CD4-positive, alpha-beta T cell treated with Interleukin-4 for 4 hours (primary cell): ENCODE measurements at regions not wholly inside any gene's neighbourhood (a gene's known extent, or its start where the extent isn't known, plus 50 kb on each side); places are given as distances from the start of the nearest gene placed in this dataset.

ENCODE experiments used
- DNase-seq: peaks from one replicate; pipeline ENCODE4 v3.0.0-alpha.2; 2020

GRCh38 chr4:145346081-145346480 is 135.6 kb upstream of the SMAD1 start:
- DNase-seq = no peak

GRCh38 chr4:145345401-145345800 is 136.3 kb upstream of the SMAD1 start:
- DNase-seq = no peak

- DNase-seq = no peak
These were observed 140.3 kb upstream of the SMAD1 start for GRCh38 chr4:145341381-145341780.

- DNase-seq = no peak
These were observed 141.5 kb upstream of the SMAD1 start for GRCh38 chr4:145340071-145340675.

GRCh38 chr4:145339075-145339725 is 142.5 kb upstream of the SMAD1 start:
- no peak for DNase-seq

GRCh38 chr4:145338568-145338967 is 143.1 kb upstream of the SMAD1 start:
- no peak for DNase-seq

- DNase-seq = no peak
These were observed 144.3 kb upstream of the SMAD1 start for GRCh38 chr4:145337391-145337790.

- DNase-seq = no peak
These were observed 147.9 kb upstream of the SMAD1 start for GRCh38 chr4:145333786-145334185.

GRCh38 chr4:145326491-145326890 is 146.1 kb upstream of the OTUD4 start:
- DNase-seq = no peak

GRCh38 chr4:145324161-145324560 is 143.8 kb upstream of the OTUD4 start:
- DNase-seq = no peak

- DNase-seq = no peak
These were observed 139.9 kb upstream of the OTUD4 start for GRCh38 chr4:145320294-145320693.

- no peak for DNase-seq
These were observed 139.4 kb upstream of the OTUD4 start for GRCh38 chr4:145319751-145320150.

- no peak for DNase-seq
These were observed 136.6 kb upstream of the OTUD4 start for GRCh38 chr4:145316897-145317574.

- DNase-seq = no peak
These were observed 135.4 kb upstream of the OTUD4 start for GRCh38 chr4:145315811-145316225.

GRCh38 chr4:145308598-145308997 is 128.2 kb upstream of the OTUD4 start:
- no peak for DNase-seq

GRCh38 chr4:145307763-145308430 is 127.5 kb upstream of the OTUD4 start:
- DNase-seq = no peak

- no peak for DNase-seq
These were observed 126.7 kb upstream of the OTUD4 start for GRCh38 chr4:145307120-145307519.

GRCh38 chr4:145302725-145303124 is 122.3 kb upstream of the OTUD4 start:
- DNase-seq = no peak

GRCh38 chr4:145301386-145302080 is 121.1 kb upstream of the OTUD4 start:
- DNase-seq = no peak

GRCh38 chr4:145299380-145300076 is 119.1 kb upstream of the OTUD4 start:
- DNase-seq = peak; percentile 17

GRCh38 chr4:145298885-145299284 is 118.5 kb upstream of the OTUD4 start:
- DNase-seq = no peak

GRCh38 chr4:145297556-145297955 is 117.2 kb upstream of the OTUD4 start:
- DNase-seq = no peak

- no peak for DNase-seq
These were observed 115.2 kb upstream of the OTUD4 start for GRCh38 chr4:145295547-145295946.
